NCI-H2107 (cell line): ENCODE measurements at regions not wholly inside any gene's neighbourhood (a gene's known extent, or its start where the extent isn't known, plus 50 kb on each side); places are given as distances from the start of the nearest gene placed in this dataset.
A peak's percentile ranks its signal among the peaks of the same experiment; 100 is the strongest.

Experiments used
- DNase-seq: peaks from one replicate; lab custom pipeline; 2025; lab: John Stamatoyannopoulos, UW

DNA sequence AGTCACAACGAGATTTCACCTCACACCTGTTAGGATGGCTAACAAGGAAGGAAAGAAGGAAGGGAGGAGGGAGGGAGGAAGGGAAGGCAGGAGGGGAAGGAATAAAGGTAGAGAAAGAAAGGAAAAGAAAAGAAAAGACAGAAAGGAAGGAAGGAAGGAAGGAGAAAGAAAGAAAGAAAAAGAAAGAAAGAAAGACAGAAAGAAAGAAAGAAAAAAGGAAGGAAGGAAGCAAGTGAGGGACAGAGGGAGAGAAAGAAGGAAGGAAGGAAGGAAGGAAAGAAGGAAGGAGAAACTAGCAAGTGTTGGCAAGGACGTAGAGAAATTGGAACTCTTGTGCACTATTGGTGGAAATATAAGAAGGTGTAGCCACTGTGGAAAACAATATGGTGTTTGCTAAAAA, 52.2 kb downstream of the CCDC185 start:
- DNase-seq: no peak

DNA sequence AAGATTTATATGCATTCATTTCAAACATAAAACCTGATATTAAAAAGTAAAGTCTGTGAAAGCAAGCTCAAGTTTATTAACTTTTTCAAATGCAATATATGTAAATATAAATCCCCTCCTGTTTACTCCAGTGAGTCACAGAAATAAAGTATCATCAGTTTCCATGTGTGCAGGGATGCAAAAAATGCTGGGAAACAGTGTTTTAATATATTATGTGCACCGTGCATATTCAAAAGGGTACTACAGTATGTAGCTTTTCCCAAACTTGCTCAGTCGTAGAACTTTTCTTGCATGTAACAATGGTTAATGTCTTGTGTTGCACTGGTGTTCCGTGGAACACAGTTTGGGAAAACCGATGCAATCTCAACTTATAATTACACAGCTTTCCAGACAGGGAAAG, 60.7 kb downstream of the CCDC185 start:
- DNase-seq: no peak

DNA sequence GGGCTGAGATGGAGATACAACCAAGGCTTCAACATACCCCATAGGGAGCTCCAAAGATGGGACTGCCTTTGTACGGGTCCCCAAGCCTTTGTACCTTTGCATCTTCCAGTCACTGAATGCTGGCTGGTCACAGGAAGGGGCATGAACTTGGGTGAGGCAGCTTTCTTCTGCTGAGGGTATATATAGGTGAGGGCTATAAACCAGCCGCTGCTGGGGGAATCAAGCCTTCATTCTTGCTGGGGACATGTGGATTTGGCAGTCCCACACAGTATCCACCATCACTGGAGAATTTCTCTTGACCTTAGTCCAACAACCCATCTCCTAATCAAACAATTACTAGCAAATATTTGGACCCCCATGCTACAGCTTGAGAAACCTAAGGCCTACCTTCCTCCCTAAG, 61.7 kb downstream of the CCDC185 start:
- DNase-seq: no peak

DNA sequence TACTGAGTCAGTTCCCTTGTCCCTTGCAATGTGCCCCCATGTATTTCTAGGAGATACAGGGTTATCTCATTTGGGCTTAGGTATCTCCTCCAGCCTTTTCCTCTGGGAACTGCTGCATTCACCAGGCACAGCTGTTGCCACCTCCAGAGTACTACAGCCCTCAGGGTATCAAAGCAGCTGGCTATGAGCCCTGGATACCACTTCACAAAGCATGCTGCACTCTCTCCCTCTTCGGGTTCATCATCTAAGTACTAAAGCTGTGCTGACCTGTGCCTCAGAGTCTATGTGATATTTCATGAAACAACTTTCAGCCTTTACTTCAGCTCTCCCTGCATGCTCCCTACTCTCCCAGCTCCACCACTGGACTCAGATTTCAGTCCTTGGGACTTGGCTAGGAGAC, 62.3 kb downstream of the CCDC185 start:
- no peak for DNase-seq

DNA sequence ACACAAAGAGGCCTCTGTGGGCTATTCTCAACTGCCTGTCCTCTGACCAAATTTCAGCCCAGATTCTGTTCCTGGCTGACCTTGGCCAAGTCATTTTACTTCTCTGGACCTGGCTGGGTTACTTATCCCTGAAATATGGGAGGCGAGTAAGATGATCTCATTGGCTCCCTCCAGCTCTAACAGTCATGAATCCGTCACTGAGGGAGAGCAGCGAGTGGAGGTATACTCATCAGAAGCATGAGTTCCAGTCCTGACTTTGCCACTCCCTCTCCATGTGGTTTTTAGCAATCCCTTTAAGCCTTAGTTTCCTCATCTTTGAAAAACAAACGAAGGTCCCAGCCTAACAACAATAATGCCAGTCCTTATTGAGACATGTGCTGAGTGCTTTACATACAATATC, 63.5 kb downstream of the CCDC185 start:
- no peak for DNase-seq

DNA sequence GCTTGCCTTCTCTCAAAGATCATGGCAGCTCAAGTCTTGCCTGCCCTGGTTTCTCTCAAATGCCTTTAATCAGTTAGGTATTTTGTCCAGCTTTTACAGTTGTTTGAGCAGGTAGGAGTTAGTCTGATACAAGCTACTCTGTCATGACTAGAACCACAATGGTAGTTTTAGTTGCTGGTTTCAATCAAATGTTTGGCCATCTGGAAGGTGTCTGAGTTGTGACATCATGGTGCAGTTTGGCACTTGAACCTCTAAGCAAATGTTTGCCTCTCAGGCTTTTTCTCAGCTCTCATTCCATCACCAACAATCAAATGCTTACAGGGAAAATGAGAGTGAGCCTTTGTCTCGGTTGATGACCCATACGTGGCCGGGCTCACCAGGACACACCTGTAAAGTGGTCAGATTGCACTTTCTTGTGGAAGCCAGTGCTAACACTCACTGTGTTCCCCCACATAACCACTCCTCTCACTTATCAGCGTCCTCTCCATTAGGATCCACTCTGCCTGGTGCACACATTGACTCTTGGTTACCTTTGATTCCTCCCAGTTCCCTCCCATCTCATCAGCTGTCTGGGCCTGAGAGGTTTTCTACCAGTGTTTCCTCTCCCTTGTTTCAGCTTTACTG, 67.5 kb downstream of the CCDC185 start:
- no peak for DNase-seq

DNA sequence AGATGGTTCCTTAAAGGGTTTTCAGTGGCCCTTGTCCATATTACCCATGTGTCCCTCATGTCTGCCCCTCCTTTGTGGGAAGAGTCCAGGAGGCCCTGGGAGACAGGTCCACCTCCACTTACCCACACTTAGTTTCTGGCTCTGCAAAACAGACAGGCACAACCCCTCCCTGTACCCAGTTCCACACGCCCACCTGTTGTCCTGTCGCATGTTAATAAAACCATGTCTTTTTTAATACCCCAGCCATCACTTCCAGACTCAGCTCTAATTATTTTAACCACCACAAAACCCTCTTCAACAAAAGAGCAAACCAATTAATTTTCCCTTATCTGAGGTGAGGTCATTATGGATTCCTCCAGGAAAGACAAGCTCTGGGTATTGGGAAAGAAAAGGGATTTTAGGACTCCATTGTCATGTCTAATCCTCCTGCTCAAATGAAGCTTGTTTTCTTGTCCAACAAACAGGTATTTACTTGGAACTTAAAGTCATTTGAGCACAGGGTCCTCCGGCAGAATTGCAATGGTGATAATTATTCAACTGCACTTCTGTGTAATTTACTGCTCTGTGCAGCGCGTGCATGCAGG, 68.9 kb downstream of the CCDC185 start:
- DNase-seq: no peak

DNA sequence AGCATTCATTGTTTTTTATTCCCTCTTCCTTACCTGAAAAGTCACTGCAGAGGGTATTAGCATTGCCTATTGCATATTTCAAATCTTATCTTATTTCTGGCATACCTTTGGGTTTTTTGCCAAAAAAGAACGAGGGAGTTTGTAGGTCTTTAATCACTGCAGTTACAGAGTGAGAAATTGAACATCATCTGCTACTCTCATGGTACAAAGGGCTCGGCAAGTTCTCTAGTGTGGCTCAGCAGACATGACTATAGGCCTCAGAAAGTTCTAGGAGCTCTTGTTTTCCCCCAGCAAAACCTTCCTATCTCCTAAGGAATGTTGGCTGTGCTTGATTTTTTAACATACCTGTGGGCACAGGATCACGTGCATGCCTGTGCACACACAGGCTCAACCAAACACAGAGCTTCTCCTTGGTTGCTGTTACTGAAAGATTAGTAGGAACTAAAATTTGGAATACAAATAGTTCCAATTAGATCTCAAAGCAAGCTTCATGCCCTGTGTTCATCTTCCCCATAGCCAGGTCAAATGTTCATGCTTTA, 69.7 kb downstream of the CCDC185 start:
- DNase-seq: no peak

DNA sequence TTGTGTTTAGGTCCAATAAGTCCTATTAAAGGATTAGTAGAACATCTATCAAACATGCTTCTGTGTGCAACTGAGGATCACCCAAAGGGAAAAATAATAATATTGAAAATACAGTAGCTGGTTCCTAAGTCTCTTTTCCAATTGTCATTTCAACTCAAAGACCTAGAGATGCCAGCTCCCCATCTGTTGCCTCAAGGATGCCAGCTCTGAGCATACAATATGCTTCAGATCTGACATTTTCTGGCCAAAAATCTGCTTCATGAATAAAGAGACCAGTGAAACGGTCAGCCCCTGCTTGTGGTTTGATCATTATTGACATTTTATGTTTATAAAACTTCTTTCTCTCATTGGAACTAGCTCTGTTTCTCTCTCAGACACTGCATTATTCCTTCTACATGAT, 72.9 kb downstream of the CCDC185 start:
- no peak for DNase-seq

DNA sequence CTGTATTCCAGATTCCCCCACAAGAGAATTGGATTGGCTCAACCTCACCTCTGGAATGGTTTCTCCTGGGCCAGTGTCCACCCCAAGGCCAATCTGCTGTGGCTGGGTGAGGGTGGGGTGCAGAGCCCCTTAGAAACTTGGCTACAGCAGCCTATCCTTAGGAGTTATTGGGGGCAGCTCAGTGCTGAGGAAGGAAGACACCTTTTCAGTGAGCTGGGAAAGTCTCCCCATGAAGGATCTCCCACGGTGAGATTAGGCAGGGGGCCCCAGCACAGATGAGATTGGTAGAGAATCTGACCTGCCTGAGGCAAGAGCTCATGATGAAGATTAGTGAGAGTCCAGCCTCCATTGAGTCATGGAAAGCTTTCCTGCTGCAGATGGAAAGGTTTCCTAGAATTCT, 78.4 kb downstream of the CCDC185 start:
- DNase-seq: no peak

DNA sequence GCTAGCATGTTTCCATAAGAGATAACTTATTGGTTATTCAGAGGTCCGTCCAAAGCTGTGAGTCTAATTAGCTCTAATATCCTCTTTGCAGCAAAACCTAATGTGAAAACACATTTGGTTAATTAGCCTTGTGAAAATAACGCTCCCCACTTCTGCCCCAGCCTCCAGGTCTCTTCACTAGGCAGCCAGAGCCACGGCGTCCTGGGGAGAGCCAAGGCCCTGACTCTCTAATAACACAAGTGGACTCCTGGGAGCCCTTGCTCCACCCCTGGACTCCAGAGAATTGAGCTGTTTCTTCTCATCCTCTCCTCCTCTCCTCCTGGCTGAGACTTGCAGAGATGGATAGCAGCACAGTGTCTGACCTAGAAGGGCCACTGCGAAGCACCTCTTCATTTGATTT, 78.8 kb downstream of the CCDC185 start:
- no peak for DNase-seq

DNA sequence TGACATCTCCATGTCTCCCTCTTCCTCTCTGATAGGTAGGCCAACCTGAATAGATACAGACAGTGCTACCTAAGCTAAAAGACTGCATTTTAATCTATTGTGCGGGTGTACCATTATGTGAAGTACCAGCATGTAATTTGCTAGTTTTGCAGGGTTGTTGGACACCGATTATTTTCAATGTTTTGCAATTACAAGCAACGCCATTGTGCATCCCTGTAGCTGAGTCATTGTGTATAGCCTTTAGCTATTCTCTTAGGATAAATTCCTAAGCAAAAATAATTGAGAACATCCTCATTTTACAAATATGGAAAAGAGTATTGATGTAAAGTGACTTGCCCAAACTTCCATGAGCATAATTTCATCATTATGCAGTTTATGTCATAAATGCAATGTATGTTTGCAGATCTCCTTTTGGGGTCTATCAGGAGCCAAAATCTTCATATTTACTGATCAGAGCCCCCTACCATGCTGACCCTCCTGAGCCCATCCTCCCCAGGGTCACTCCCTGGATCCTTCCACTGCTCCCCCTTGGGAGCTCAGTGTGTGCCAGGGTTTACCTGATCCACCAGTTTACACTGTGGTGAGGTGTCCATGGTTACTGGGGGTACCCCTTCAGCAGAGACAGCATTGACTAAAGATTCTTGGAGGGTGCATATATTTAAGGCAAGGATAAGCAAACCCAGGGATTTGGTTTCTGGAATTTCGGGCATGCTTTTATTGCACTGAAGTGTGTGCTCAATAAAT, 80.6 kb downstream of the CCDC185 start:
- DNase-seq: no peak

DNA sequence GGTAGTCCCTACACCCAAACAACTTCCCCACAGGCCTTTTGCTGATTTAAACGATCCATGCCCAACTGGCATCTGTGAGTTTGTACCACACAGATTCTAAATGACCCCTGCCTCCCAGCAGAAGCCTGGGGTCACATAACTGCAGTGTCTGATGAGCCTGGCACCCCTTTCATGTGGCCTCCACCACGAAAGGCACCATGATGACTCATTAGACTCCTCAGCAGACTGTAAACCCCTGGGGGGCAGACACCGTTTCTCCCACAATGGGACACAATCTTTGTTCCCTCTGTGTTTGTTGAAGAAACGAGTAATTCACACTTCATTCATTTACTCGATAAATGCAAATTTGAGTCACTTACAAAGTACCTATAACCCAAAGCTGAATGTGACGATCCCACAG, 81.6 kb downstream of the CCDC185 start:
- DNase-seq: no peak

DNA sequence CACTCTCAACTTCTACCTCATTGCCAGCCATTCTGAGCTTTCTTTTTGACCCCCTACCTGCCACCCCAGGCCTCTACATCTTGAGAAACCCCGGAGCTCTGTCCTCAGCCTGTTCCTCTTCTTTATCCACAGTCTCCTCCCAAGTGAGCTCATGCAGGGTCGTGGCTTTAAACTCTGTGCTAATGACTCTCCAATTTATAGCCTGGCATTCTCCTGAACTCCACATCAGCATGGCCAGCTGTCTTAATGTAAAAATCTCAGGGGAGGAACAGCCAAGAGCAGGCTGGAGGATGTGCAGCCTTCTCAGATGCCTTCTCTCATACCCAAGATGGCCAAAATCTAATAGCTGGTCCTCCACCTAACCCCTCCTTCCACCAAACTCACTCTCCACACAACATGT, 84.2 kb downstream of the CCDC185 start:
- no peak for DNase-seq

DNA sequence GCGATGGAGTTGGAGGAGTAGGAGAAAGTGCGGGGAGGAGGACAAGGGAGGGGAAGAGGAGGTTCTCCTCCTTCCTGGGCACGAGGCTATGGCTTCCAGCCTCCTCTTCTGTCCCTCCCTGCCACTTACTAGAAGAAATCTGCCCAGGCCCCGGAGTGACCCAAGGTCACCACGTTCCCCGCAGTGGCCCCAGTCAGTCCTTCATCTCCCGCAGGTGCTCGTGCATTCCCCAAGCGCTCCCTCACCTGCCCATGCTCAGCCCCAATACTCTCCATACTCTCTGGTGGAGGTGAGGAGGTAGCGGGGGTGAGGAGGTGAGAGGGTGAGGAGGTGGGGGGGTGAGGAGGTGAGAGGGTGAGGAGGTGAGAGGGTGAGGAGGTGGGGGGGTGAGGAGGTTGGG, 85.4 kb downstream of the CCDC185 start:
- DNase-seq: no peak

DNA sequence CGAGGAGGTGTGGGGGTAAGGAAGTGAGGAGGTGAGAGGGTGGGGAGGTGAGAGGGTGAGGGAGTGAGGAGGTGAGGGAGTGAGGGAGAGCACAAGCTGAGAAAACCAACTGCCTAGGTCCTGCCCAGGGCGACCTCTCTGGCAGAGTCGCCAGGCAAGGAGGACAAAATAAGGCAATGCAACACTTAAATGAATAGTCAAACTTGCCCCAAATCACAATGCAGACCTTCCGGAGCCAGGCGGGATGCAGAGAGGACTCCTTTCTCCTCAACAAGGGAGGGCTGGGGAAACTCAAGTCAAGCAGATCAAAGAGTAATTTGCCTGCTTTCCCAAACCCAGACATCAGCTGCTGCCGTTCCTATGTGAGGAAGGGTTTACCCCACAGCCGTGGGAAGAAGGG, 86.0 kb downstream of the CCDC185 start:
- no peak for DNase-seq

DNA sequence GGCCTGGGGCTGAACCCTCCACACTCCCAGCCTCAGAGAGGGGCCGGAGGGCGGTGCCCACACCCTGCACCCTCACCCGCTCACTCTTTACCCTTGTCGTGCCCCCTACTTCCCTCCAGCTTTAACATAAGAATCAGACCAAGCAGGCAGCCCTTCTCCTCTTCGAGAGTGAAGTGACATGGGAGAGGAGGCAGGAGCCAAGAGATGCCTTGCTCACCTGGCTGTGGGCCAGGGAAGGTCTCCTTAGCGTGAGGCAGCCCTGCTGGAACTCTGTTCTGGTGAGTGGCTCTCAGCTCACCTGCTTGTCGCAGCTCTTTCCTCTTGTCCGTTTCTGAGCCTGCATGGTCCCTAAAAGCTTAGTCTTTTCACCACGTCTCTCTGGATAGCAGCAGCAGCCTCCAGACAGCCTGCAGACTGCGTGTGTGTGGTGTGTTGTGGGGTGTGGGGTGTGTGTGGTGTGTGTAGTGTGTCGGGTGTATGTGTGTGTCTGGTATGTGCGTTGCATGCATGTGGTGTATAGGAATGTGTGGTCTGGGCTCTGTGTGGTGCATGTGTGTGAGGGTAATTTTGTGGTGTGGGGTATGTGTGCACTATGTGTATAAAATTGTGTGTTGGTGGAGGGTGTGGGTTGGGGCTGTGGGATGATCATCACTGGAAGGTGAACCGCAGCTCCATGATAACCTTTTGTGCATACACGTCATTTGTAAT, 86.7 kb downstream of the CCDC185 start:
- peak; percentile 65 for DNase-seq

DNA sequence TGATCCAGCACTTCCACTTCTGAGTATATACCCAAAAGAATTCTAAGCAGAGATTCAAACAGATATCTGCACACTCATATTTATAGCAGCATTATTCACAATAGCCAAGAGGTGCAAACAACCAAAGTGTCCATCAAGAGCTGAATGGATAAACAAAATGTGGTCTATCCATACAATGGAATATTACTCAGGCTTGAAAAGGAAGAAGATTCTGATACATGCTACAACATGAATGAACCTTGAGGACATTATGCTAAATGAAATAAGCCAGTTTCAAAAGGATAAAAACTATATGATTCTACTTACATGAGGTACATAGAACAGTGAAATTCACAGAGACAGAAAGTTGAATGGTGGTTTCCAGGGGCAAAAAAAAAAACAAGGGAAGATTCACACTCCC, 88.9 kb downstream of the CCDC185 start:
- no peak for DNase-seq

DNA sequence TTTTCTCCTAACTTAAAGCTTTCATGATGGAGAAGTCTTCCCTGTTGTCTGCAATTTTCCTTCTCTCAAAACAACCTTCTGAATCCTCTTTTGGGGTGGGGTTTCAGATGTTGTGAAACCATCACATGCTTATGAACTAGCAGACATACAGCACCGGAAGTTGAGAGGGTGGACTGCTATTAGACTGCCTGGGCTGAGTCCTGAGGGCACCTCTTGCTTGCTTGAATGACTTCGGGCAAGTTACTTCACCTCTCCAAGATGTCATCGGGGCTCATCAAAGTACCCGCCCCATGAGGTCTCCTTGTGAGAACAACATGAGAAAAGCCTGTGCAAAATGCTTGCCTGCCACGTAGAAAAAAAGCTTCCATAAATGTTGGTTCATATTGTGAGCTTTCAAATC, 89.6 kb downstream of the CCDC185 start:
- DNase-seq: no peak

DNA sequence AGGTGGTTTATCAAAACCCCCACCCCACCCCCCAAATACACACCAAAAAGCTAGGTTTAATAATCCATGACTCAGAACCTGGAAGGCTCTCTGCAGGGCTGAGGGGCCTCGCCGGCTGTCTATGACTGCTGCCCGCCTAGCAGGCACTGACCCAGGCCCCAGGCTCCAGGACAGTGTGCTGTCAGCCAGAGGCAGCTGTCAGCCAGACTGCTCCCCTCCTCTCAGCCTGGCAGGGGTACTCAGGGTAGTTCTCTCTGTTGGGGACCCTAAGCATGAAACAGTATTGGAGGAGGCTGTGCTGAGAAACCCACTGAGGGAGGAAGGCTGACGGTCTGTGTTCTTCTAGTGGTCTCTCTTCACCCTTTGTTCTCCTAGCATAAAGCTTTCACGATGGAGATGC, 90.3 kb downstream of the CCDC185 start:
- no peak for DNase-seq

DNA sequence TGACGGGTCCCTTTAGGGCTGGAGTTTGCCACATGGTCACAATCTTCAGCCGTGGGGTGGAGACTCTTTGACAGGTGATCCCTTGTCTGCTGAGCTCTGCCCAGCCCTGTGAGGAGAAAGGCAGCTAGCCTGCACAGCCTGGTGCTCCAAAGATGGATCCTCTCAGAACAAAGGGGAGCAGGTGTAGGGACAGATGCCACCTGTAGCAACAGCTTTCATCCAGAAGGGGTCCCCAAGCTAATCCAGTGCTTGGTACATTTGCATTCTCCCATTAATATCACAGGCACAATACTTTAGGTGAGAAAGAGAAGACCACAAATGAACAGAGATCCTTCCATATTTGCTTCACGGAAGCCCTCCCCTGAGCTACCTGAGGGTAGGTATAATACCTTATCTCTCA, 93.2 kb downstream of the CCDC185 start:
- no peak for DNase-seq

DNA sequence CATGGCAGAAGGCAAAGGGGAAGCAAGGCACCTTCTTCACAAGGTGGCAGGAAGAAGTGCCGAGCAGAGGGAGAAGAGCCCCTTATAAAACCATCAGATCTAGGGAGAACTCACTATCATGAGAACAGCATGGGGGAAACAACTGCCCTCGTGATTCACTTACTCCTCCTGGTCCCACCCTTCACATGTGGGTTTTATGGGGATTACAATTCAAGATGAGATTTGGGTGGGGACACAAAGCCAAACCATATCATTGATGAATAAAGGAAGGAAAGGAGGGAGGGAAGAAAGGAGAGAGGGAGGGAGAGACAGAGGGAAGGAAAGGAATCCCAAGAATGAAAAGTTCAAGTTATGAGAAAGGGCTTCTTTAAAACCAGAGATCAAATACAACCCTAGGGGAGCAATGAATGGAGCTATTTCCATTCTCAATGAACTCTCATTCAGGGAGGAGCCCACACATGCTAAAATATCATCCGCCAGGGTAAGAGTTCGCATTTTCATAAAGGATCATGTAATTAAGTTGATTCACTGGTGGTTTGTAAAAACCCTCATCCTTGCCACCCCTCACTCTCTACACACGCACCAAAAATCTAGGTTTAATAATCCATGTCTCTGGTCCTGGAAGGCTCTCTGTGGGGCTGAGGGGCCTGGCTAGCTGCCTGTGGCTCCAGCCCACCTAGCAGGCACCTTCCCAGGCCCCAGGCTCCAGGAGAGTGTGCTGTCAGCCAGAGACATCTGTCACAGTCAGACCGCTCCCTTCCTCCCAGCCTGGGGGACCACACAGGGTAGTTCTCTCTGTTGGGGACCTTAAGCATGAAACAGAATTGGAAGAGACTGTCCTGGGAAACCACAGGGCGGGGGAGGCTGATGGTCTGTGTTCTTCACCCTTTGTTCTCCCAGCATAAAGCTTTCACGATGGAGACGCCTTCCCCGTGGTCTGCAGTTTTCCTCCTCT, 94.0 kb downstream of the CCDC185 start:
- no peak for DNase-seq
